ENCODE measurements at regions not wholly inside any gene's neighbourhood (a gene's known extent, or its start where the extent isn't known, plus 50 kb on each side); places are given as distances from the start of the nearest gene placed in this dataset.

GRCh38 chr1:82366689-82367088, 566.0 kb downstream of the ADGRL2 start:
- TF ChIP-seq, protein P1, sequence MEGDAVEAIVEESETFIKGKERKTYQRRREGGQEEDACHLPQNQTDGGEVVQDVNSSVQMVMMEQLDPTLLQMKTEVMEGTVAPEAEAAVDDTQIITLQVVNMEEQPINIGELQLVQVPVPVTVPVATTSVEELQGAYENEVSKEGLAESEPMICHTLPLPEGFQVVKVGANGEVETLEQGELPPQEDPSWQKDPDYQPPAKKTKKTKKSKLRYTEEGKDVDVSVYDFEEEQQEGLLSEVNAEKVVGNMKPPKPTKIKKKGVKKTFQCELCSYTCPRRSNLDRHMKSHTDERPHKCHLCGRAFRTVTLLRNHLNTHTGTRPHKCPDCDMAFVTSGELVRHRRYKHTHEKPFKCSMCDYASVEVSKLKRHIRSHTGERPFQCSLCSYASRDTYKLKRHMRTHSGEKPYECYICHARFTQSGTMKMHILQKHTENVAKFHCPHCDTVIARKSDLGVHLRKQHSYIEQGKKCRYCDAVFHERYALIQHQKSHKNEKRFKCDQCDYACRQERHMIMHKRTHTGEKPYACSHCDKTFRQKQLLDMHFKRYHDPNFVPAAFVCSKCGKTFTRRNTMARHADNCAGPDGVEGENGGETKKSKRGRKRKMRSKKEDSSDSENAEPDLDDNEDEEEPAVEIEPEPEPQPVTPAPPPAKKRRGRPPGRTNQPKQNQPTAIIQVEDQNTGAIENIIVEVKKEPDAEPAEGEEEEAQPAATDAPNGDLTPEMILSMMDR (IDR thresholded peaks at IDR 0.05): no peak
- TF ChIP-seq EP300 (IDR thresholded peaks at IDR 0.05) (no peak), POLR2A (IDR thresholded peaks at IDR 0.05) (no peak)

Data from stomach (tissue), 4 donors.